NCI-H1105 treated with DMSO at 0.1 percent for 48 hours (cell line): ENCODE measurements at regions not wholly inside any gene's neighbourhood (a gene's known extent, or its start where the extent isn't known, plus 50 kb on each side); places are given as distances from the start of the nearest gene placed in this dataset.
"Not testable (repeated sequence)": the region's sequence is repeated elsewhere in the genome, so short reads cannot be mapped to it uniquely, and the experiment has no call there.

Experiments
- DNase-seq: peaks from one replicate; lab custom pipeline; 2025; lab: John Stamatoyannopoulos, UW

DNA sequence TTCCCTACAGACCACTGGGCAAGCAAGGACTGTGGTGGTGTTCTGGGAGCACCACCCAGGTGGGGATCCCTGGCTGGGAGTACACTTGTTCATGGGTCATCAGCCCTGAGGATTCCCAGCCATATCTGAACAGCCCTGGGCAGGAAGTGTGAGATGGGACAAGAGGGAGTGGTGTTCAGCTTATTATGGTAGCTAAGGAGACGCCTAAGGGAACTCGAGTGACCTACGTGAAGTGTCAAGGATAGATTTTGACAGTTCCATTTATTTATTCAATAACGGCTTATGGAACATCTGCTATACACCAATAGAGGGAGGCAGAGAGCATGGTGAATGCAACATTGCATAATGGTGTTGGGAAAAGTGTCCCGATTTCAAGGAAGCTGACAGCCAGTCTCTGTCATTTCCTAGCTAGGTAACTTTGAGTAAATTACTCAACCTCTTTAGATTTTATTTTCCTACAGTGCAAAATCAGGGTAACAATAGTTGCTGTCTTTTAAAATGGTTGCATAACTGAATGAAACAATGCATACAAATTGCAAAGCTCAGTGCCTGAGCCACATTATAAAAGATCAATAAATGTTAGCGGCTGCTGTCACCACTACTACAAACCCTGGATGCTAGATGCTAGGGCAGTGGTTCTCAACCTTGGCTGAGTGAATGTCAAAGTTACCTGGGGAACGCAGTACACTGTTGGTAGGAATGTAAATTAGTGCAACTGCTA is 534.1 kb downstream of the GRIN2A start:
- peak; percentile 19 for DNase-seq

DNA sequence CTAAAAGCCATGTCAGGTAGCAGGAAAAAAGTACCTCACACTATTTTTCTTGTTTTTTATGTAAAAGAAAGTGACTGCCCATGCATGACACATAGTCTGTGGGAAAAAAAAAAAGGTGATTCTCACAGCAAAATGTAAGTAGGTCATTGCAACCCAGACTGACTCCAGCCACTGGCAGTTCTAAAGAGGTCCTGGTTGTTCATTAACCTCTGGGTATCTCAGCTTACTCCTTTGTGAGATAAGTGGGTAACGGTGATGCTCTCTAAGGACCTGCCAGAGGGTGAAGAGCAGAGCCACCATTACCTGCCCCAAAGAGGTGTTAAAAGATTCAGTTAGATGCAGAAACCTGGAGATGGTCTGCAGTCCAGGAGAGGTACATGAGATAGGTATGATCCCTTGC is 531.9 kb downstream of the GRIN2A start:
- DNase-seq: no peak

- no peak for DNase-seq
Measured at GRCh38 chr16:9655051-9655450, 527.2 kb downstream of the GRIN2A start.

- DNase-seq: no peak
Measured at GRCh38 chr16:9657641-9658040, 524.6 kb downstream of the GRIN2A start.

GRCh38 chr16:9658164-9658563 is 524.1 kb downstream of the GRIN2A start:
- DNase-seq: no peak

- DNase-seq: no peak
Measured at GRCh38 chr16:9658586-9658985, 523.6 kb downstream of the GRIN2A start.

GRCh38 chr16:9660898-9661297 is 521.3 kb downstream of the GRIN2A start:
- DNase-seq: no peak

DNA sequence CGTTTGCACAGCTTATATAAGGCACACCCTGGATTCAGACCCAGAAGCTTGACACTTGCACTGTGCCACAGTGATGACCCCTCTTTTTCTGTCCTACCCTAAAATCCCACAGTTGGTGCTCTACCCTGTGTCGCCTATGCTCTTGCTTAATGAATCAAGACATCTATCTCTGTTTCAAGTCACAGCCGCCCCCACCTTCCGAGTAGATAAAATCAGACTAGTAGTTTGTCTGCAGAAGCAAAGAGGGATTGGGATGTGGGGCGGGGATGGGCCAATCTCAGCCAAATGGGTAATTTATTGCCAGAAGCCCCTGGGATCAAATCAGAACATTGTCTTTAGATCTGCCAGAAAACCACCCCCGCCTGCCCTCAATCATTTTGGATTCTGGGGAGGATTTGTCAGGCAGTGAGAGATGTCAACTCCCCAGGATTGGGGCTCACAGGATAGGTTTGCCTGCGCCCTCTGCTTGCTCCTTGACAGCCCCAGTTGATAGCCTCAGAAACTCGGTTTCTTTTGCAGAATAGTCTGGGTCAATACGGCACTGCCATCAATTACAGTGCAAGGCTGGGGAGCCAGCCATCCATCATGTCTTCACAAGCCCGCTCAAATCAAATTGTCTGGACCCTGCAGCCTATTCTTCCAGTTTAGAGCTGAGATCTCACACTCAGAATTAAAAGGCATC is 520.8 kb downstream of the GRIN2A start:
- DNase-seq: no peak

- no peak for DNase-seq
Measured at GRCh38 chr16:9663588-9663987, 518.6 kb downstream of the GRIN2A start.

- no peak for DNase-seq
Measured at GRCh38 chr16:9665851-9666271, 516.4 kb downstream of the GRIN2A start.

DNA sequence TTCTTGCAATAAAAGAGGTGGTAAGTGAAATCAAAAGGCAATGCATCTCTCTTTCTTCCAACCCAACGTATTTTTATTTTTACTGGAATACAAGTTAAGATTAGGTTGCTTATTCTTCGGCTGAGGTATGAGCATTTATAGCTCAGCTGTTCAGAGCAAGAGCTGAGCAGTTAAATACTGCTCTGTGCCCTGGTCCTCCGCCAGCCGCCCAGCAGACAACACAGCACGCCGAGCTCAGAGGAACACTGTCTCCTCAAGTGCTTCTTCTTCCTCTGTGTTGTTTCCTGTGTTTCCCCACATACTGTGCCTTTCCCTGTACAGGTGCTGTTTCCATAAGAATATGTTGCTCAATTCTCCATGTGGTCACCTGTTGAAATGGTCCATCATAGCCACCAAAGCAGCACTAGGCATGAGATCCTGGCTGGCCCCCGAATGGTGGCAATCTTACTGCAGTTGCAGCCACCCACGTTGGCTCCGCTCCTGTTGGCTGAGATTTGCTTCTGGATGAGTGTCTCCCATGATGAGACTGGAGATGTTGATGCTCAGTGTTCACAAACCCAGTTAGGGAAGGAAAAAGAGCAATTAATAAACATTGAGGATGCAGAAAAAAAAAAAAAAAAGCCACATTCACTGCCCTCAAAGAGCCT is 515.3 kb downstream of the GRIN2A start:
- DNase-seq: no peak

DNA sequence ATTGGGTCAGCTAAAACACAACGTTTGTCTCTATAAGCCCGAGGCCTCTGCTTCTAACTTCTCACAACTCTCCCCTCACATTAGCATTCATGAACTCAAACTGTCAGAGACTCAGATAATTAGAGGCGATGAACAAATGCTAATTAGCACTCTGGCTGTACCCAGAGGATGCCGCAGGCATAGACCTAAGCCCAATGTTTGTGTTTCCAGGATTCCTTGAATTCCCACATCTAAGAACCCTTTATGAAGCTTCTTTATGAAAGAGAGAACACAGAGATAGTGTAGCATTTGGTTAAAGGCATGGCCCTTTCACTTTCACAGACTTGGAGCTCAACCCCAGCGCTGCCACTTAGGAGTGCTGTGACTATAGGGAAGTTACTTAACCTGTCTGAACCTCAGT is 512.2 kb downstream of the GRIN2A start:
- no peak for DNase-seq

DNA sequence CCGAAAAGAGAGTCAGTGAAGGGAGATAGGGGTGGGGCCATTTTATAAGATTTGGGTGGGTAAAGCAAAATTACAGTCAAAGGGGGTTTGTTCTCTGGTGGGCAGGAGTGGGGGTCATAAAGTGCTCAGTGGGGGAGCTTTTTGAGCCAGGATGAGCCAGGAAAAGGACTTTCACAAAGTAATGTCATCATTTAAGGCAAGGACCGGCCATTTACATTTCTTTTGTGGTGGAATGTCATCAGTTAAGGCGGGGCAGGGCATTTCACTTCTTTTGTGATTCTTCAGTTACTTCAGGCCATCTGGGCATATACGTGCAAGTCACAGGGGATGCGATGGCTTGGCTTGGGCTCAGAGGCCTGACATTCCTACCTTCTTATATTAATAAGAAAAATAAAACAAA is 511.6 kb downstream of the GRIN2A start:
- not testable (repeated sequence) for DNase-seq

DNA sequence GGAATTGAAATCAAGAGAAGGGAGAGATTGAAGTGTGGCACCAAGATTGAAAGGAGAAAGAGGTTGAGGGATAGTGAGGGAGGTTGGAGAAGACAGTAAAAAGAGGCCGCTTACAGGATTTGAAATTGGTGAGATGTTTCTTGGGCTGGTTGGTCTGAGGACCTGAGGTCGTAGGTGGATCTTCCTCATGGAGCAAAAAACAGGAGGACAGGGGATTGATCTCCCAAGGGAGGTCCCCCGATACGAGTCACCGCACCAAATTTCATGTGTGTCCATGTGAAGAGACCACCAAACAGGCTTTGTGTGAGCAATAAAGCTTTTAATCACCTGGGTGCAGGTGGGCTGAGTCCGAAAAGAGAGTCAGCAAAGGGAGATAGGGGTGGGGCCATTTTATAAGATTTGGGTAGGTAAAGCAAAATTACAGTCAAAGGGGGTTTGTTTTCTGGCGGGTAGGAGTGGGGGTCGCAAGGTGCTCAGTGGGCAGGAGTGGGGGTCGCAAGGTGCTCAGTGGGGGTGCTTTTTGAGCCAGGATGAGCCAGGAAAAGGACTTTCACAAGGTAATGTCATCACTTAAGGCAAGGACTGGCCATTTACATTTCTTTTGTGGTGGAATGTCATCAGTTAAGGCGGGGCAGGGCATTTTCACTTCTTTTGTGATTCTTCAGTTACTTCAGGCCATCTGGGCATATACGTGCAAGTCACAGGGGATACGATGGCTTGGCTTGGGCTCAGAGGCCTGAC is 505.5 kb downstream of the GRIN2A start:
- DNase-seq: not testable (repeated sequence)

DNA sequence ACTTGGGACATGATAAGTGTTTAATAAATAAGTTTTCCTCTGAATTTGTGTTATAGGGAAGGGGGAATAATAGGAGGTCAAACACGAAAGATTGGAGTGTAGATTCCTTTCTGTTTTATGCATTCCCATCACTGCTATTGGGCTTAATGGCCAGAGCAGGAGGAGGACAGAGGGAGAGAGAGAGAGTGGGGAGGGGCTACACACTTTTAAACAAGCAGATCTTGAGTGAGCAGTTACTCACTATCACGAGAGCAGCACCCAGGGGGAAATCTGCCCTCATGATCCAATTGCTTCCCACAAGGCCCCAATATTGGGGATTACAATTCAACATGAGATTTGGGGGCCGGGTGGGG is 505.0 kb downstream of the GRIN2A start:
- no peak for DNase-seq

- DNase-seq: no peak
Measured at GRCh38 chr16:9679213-9679767, 502.9 kb downstream of the GRIN2A start.

DNA sequence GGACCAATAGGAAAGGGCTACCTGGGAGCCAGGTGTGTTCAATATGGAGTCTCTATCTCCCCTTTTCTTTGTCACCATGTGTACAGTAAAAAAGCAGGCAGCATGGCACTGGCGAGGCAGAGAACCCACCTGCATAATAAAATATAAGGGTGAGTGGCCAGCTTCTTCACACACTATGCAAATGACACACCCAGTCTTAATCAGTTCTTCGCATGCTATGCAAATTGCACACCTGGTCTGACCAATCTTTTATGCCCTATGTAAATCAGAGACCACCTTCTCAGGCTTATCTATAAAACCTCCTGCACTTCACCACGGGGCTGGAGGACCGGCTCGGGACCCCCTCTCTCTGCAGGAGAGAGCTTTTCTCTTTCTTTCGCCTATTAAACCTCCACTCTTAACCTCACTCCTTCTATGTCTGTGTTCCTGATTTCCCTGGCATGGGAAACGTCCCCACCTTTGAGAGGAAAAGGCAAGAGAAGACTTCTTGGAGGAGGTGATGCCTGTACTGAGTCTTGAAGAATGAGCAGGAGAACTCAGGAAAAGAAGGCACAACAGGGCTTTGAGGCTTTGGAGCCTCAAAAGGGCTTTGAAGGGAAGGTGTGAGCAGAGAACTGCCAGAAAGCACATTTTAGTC is 502.1 kb downstream of the GRIN2A start:
- no peak for DNase-seq

DNA sequence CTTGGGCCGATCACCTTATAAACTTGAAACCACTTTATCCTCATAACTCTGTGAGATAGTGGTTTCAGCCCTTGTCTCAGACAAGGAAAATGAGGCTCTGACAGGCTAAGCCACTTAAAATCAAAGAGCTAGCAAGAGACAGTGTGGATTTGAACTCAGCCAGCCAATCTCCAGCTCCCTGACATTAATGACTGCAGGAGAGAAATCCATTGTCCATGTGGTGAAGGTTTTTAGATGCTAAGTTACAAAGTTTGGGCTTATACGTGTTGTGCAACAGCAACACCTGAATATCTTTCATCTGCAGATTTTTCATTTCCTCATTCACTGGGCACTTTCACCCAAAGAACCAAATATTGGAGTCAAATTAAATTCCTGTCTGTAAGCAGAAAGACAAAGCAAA is 501.3 kb downstream of the GRIN2A start:
- no peak for DNase-seq

DNA sequence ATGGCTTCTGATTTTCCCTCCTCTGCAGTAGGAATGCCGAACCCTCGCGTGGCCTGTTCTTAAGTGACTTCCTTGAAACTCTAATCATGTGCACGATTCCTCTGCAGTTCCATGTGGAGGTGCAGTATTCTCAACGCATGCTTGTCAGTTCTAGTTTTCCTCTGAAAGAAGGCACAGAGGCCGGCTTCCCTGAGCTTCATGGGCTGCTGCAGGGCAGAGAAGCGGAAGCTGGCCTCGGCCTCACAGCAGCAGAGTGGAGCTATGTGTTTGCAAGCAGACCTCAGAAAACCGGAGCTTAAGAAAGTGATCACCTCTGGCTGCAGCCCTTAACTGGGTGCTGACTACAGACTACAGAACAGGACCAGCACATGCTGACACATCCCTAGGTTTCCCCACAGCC is 500.7 kb downstream of the GRIN2A start:
- no peak for DNase-seq

- DNase-seq: no peak
Measured at GRCh38 chr16:9682320-9682719, 499.9 kb downstream of the GRIN2A start.

DNA sequence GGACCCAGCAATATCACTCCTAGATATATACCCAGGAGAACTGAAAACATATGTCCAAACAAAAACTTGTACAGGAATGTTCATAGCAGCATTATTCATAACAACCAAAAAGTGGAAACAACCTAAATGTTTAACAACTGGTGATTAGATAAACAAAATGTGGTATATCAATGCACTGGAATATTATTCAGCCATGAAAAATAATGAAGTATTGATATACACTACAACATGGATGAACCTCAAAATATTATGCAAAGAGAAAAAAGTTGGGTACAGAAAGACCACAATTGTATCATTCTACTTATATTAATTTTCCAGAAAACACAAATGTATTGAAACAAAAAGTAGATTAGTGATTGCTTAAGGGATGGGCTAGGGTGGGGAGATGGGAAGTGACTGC is 498.6 kb downstream of the GRIN2A start:
- no peak for DNase-seq
